ENCODE measurements at regions not wholly inside any gene's neighbourhood (a gene's known extent, or its start where the extent isn't known, plus 50 kb on each side); places are given as distances from the start of the nearest gene placed in this dataset.

DNA sequence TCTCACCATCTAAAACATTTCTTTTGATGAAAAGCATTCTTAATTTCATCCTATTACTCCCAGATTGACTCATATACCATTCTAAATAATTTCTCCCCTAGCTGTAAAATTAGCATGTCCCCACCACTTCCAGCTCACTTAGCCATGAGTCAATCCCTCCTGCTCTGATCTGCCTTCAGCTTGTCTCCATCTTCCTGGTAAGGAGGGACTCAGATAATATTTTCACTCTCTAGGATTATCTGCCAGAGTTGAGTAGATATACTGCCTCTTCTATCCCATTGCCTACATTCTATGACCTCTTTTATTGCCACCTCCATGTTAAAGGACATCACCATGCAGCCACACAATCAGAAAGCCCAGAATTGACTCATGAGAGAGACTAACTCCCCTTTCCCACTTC lies 348.8 kb upstream of the POU3F2 start:
- no peak for DNase-seq

- DNase-seq = no peak
Measured at GRCh38 chr6:98486057-98486456, 348.3 kb upstream of the POU3F2 start.

- DNase-seq = no peak
Measured at GRCh38 chr6:98487612-98488011, 346.8 kb upstream of the POU3F2 start.

- no peak for DNase-seq
Measured at GRCh38 chr6:98498144-98498775, 336.1 kb upstream of the POU3F2 start.

GRCh38 chr6:98498866-98499265 lies 335.5 kb upstream of the POU3F2 start:
- DNase-seq = no peak

GRCh38 chr6:98514073-98514720 lies 320.2 kb upstream of the POU3F2 start:
- no peak for DNase-seq

DNA sequence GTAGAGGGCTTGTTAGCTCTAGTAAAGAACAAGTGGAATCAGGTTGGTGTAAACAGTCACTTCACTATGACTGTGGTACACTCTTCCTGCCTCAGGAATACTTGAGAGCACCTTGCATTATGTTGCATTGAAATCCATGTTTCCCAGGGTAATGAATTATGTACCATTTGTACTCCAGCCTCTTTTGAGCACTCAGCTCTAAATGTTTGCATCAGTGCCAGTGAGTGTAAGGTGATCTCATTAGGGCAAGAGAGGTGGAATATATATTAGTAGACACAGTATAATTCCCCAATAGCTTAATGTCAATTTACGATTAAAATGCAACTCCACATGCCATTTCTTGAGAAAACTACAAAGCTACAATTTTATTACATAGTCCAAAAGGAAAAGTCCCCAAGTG lies 319.6 kb upstream of the POU3F2 start:
- DNase-seq = no peak

DNA sequence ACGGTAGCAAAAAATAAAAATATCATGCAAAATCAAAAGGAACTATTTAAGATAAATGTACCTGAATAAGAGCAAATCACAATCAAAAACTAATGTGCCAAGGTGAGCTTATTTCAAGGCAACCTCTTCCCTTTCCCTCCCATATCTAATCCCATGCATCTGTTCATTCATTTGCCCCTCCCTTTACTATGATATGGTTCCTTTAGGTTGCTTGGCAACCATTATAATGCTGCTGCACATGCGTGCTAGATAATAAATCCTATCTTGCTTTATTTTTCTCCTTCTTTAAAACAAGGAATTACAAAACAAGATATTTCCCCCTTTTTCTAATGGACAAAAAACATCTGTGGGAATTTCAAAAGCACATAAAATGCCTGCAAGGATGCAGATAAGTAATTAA lies 318.2 kb upstream of the POU3F2 start:
- DNase-seq = no peak

GRCh38 chr6:98516866-98517265 lies 317.5 kb upstream of the POU3F2 start:
- DNase-seq = no peak

GRCh38 chr6:98525860-98526259 lies 308.5 kb upstream of the POU3F2 start:
- DNase-seq = no peak

DNA sequence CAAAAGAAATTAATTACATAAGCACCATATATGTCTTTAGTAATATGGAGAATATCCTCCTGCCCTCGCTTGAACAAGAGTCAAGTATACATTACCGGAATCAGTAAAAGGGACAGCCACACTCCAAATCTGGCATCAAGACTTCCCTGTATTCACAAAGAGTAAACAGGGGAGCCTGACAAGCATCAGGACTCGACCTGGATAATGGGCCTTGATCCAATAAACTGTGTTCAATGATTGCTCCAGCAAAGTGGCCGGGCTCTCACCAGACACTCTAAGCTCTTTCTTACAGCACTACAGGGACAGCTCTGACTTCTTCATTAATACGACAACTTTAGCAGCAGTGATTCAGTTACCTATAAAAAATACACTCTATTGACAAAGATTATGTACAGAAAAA lies 307.9 kb upstream of the POU3F2 start:
- no peak for DNase-seq

GRCh38 chr6:98529364-98529763 lies 305.0 kb upstream of the POU3F2 start:
- DNase-seq = no peak

DNA sequence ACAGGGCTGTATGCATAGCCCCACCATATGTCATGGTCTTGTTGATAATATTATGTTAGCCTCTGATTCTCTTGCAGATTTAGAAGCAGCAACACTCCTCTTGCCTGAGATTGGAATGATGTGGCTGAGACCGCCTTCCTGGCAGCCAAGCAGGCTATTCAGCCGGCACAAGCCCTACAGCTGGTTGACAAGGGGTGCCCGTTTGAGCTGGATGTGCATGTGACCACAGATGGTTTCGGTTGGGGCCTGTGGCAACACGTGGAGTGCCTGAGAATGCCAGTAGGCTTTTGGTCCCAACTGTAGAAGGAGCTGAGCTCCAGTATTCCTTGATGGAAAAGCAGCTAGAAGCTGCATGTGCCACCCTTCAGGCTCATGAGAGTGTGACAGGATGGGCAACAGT lies 303.6 kb upstream of the POU3F2 start:
- no peak for DNase-seq

- no peak for DNase-seq
Measured at GRCh38 chr6:98532004-98532403, 302.4 kb upstream of the POU3F2 start.

DNA sequence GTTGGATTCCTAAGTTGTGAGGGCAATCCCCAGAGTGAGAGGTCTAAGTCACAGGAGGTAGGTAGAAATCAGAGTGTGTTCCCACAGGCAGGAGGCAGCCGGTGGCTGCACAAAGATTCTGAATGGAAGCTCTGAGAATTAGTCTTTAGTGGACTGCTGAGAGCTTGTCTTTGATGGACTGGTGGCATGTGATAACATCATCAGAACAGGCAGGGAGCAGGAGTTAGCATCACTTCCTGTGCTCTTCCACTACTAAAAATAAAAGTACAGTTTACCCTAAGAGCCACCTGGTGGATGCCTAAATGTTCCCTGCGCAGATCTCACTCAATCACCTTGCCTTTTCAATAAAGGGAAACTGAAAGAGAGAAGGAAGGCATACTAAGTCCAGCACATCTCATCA lies 294.6 kb upstream of the POU3F2 start:
- DNase-seq = no peak

GRCh38 chr6:98546376-98546775 lies 288.0 kb upstream of the POU3F2 start:
- no peak for DNase-seq

DNA sequence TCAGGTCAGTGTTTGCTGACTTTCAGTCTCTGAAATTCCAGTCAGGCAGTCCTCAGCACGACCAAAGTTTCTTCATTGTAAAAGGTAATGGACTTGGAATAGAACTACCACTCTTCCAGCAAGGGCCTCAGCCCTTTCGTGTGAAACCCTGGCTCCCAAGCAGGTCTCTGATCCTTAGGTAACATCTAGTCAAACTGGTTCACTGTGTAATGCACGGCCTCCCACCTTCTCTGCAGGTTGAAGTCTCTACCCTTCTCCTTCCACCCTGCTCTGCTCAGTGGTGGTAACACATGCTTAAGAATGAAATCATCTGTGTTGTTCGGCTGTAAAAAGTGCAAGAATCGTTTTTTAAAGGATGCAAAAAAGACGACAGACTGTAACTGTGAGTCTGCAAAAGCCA lies 287.2 kb upstream of the POU3F2 start:
- DNase-seq = no peak

DNA sequence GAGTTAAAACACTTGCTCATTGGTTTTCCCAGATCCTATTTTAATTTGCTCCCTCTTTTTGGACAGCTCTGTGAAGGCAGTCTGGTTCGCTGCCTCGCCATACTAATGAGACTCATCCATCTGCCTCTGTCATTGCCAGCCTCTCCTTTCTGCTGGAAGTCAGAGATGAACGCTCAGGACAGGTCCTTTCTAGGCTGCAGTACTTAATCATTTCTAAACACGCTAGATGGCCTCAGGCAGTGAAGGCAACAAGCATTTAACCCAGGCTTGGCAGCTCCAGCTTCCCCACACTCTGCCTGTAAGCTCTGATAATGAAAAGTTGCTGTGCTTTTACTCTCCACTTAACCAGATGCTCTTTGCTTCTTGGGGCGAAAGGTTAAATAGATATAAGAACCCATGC lies 286.7 kb upstream of the POU3F2 start:
- DNase-seq = no peak

DNA sequence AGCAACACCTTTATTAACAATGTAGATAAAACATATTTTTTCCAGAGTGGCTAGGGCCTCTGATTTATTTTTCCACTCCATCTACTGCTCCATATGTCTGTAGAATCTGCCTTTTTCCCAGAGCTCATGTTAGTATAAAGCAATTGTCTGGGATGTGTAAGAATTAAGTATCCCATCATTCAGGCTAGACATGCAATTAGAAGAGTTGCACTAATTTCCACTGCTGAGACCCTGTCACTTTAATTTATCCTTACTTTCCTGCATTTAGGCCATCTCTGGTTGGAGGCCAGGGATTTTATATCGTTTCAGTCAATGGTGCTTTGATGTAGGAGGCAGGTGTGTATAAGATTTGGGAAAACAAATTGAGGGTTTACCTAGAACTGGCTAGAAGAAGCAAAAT lies 286.1 kb upstream of the POU3F2 start:
- DNase-seq = no peak

GRCh38 chr6:98560418-98560817 lies 274.0 kb upstream of the POU3F2 start:
- no peak for DNase-seq

- no peak for DNase-seq
Measured at GRCh38 chr6:98560841-98561240, 273.5 kb upstream of the POU3F2 start.

GRCh38 chr6:98566126-98566525 lies 268.2 kb upstream of the POU3F2 start:
- DNase-seq = no peak

- DNase-seq = no peak
Measured at GRCh38 chr6:98572579-98572978, 261.8 kb upstream of the POU3F2 start.

GRCh38 chr6:98574984-98575383 lies 259.4 kb upstream of the POU3F2 start:
- DNase-seq = no peak

DNA sequence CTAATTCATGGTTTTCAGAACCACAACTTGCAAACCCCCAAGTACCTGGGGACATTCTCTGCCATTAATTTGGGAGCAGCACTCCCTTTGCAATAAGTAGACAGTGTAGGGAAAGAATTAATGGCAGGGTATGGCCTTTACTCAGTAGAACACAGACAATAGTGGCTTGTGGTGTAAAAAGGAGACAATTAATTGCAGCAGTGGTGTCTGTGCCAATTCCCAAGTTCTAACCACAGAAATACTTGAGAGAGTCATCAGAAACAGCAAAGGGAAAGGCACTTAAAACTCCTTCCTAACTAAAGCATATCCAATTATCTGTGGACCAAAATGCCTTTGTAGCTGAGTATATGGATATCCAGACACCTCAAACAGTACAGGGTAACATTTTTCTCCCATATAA lies 257.6 kb upstream of the POU3F2 start:
- no peak for DNase-seq
